ENCODE measurements at regions not wholly inside any gene's neighbourhood (a gene's known extent, or its start where the extent isn't known, plus 50 kb on each side); places are given as distances from the start of the nearest gene placed in this dataset.
A peak's percentile ranks its signal among the peaks of the same experiment; 100 is the strongest.

DNA sequence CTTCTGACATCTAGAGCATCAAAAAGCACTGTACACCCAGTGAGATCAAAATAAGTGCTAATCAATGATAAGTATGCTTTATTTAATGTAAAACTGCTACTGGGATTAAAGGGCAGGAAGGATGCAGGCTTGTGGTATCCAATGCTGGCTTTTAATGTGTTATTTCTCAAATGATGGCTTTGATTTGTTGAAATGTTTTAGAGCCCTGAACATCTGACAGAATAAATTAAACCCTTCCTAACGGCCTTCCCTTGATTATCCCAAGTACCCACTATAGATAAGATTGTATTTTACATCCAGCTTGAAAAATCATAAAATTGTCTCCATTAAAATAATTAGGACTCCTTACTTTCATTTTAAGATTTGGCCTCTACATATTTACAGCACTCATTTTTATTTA is 382.9 kb downstream of the HNRNPD start:
- no peaks in the 10 kb centered on the region for H3K4me1 Mint-ChIP-seq
- no peak overlapping the region for H3K27ac Mint-ChIP-seq
- ChIA-PET CTCF (no interaction called here), POLR2A (no interaction called here)
- DNase-seq = no peak
- ATAC-seq = no peak
- H3K27me3 Mint-ChIP-seq = peaks cover 3% of the 10 kb centered on the region
- no peaks in the 10 kb centered on the region for H3K9me3 Mint-ChIP-seq (ENCODE audit: low read depth)
- H3K4me3 Mint-ChIP-seq = no peak overlapping the region
- H3K36me3 Mint-ChIP-seq (ENCODE audit: low read depth) = no peaks in the 10 kb centered on the region
- intact Hi-C loops (cut with DNase I, micrococcal nuclease) = no loop called here

DNA sequence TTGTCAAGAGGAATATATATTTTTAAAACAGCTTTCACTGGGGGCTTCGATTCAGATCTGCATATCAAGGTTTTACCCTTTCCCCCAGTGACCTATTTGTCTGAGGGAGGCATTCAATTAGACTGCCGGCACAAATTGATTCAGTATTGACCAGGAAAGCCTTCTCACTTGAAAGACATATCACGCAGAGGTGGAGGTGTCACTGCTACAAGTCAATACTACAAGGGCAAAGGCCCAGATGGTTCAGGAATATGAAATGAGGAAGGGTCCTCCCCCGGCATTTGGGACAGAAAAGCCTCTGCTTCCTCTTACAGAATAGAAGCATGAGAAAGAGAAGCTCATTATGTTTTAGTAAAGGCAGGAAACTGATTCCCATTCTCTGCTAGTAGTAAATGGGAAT is 383.6 kb downstream of the HNRNPD start:
- ChIA-PET POLR2A (no interaction called here), CTCF (interaction anchor here (0.6 to 0.7 kb wide), 3 partner anchors 89 to 1259 kb away, joined by 3 read pairs; no protein-coding TSS in a partner anchor)
- peaks cover 3% of the 10 kb centered on the region for H3K27me3 Mint-ChIP-seq
- intact Hi-C loops (cut with DNase I, micrococcal nuclease) = no loop called here
- no peak overlapping the region for H3K4me3 Mint-ChIP-seq
- ATAC-seq (no peak), DNase-seq (no peak)
- H3K9me3 Mint-ChIP-seq (ENCODE audit: low read depth) = no peaks in the 10 kb centered on the region
- no peaks in the 10 kb centered on the region for H3K36me3 Mint-ChIP-seq (ENCODE audit: low read depth)
- no peak overlapping the region for H3K27ac Mint-ChIP-seq
- H3K4me1 Mint-ChIP-seq = no peaks in the 10 kb centered on the region

GRCh38 chr4:81989202-81989601 is 384.6 kb downstream of the HNRNPD start:
- DNase-seq (no peak), ATAC-seq (no peak)
- POLR2A ChIA-PET = no interaction called here
- H3K9me3 Mint-ChIP-seq (ENCODE audit: low read depth) = no peaks in the 10 kb centered on the region
- H3K36me3 Mint-ChIP-seq (ENCODE audit: low read depth) = no peaks in the 10 kb centered on the region
- no peak overlapping the region for H3K27ac Mint-ChIP-seq
- CTCF ChIA-PET = interaction anchor here (1.0 kb wide), 1 partner anchor 73 kb away, joined by 3 read pairs; no protein-coding TSS in a partner anchor
- intact Hi-C loops (cut with DNase I, micrococcal nuclease) = no loop called here
- H3K27me3 Mint-ChIP-seq = peaks cover 3% of the 10 kb centered on the region
- no peaks in the 10 kb centered on the region for H3K4me1 Mint-ChIP-seq
- H3K4me3 Mint-ChIP-seq = no peak overlapping the region

GRCh38 chr4:81988178-81988577 is 385.6 kb downstream of the HNRNPD start:
- POLR2A ChIA-PET = no interaction called here
- ATAC-seq (no peak), DNase-seq (no peak)
- no peak overlapping the region for H3K4me3 Mint-ChIP-seq
- H3K27ac Mint-ChIP-seq = no peak overlapping the region
- H3K27me3 Mint-ChIP-seq = peaks cover 3% of the 10 kb centered on the region
- no peaks in the 10 kb centered on the region for H3K4me1 Mint-ChIP-seq
- H3K36me3 Mint-ChIP-seq (ENCODE audit: low read depth) = no peaks in the 10 kb centered on the region
- CTCF ChIA-PET = no interaction called here
- intact Hi-C loops (cut with DNase I, micrococcal nuclease) = no loop called here
- H3K9me3 Mint-ChIP-seq (ENCODE audit: low read depth) = no peaks in the 10 kb centered on the region

- Mint-ChIP-seq H3K36me3 (ENCODE audit: low read depth) (no peaks in the 10 kb centered on the region), H3K9me3 (ENCODE audit: low read depth) (no peaks in the 10 kb centered on the region), H3K27me3 (peaks cover 3% of the 10 kb centered on the region), H3K4me3 (no peak overlapping the region), H3K27ac (no peak overlapping the region), H3K4me1 (no peaks in the 10 kb centered on the region)
- DNase-seq (no peak), ATAC-seq (no peak)
- ChIA-PET POLR2A (no interaction called here), CTCF (interaction anchor here (0.9 kb wide), 1 partner anchor 36 kb away, joined by 3 read pairs; no protein-coding TSS in a partner anchor)
- intact Hi-C loops (cut with DNase I, micrococcal nuclease) = no loop called here
Observed at GRCh38 chr4:81984746-81985145, 389.0 kb downstream of the HNRNPD start.

DNA sequence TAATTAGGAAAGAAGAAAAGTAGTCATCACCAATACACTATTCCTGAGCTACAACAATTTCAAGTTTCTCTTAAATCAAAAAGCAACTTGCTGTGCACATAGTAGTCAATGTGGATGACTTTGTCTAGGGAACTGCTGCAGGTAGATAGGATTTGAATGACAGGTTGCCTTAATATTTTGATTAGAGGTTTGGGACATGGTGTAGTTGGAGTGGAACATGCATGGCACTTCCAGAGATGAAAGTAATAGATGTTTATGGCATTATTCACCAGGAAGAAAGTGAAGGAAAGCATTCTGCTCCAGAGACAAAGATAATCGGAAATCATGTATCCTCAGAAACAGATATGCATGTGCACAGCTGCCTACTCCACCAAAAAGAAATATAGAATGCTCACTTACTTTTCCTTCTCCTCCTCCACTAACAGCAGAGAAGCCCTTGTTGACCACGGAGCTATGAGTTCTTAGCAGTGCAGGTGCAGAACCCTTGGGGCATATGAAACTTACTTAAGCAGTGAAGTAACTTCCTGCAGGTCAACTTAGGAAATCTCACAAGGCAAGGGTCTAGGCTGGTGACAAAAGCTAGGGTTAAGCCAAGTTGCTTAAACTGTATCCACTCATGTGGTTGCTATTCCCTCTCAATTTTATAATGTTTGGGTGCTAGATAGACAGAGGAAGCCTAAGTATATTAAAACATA is 390.8 kb downstream of the HNRNPD start:
- CTCF ChIA-PET = no interaction called here
- H3K9me3 Mint-ChIP-seq (ENCODE audit: low read depth) = no peaks in the 10 kb centered on the region
- POLR2A ChIA-PET = no interaction called here
- H3K27me3 Mint-ChIP-seq = peaks cover under 1% of the 10 kb centered on the region
- intact Hi-C loops (cut with DNase I, micrococcal nuclease) = no loop called here
- no peak overlapping the region for H3K4me3 Mint-ChIP-seq
- no peaks in the 10 kb centered on the region for H3K4me1 Mint-ChIP-seq
- DNase-seq (no peak), ATAC-seq (no peak)
- no peak overlapping the region for H3K27ac Mint-ChIP-seq
- no peaks in the 10 kb centered on the region for H3K36me3 Mint-ChIP-seq (ENCODE audit: low read depth)

DNA sequence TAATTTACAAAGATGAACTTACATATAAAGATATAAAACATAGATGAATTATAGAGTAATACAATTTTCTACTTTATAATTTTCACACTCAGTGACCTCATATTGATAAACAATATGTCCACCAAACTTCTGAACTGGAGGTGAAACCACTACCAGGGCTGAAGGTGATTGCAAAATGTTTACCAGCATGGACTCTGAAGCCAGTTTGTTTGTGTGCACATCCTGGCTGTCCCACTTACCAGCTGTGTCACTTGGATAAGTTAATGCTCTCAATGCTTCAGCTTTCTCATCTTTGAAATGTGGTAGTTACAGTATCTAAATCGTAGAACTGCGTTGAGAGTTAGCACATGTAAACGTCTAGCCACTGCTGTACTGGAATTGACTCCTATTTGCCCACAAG is 392.6 kb downstream of the HNRNPD start:
- CTCF ChIA-PET = no interaction called here
- POLR2A ChIA-PET = interaction anchor here (0.6 kb wide), 1 partner anchor 774 kb away, joined by 3 read pairs; no protein-coding TSS in a partner anchor
- Mint-ChIP-seq H3K4me1 (peaks cover 8% of the 10 kb centered on the region), H3K9me3 (ENCODE audit: low read depth) (no peaks in the 10 kb centered on the region), H3K4me3 (no peak overlapping the region), H3K36me3 (ENCODE audit: low read depth) (no peaks in the 10 kb centered on the region), H3K27ac (no peak overlapping the region), H3K27me3 (no peaks in the 10 kb centered on the region)
- ATAC-seq (no peak), DNase-seq (no peak)
- intact Hi-C loops (cut with DNase I, micrococcal nuclease) = no loop called here

- DNase-seq (no peak), ATAC-seq (no peak)
- CTCF ChIA-PET = interaction anchor here (0.6 kb wide), 1 partner anchor 1538 kb away, joined by 3 read pairs; no protein-coding TSS in a partner anchor
- Mint-ChIP-seq H3K27ac (no peak overlapping the region), H3K27me3 (no peaks in the 10 kb centered on the region), H3K4me1 (peaks cover 25% of the 10 kb centered on the region), H3K9me3 (ENCODE audit: low read depth) (no peaks in the 10 kb centered on the region), H3K36me3 (ENCODE audit: low read depth) (no peaks in the 10 kb centered on the region), H3K4me3 (no peak overlapping the region)
- intact Hi-C loops (cut with DNase I, micrococcal nuclease) = loop anchor here in 1 of 2 experiments (10.0 kb wide), 1 partner anchor 220 kb away; no protein-coding TSS in a partner anchor
- POLR2A ChIA-PET = no interaction called here
Observed at GRCh38 chr4:81974523-81974922, 399.3 kb downstream of the HNRNPD start.

- DNase-seq (no peak), ATAC-seq (no peak)
- ChIA-PET POLR2A (no interaction called here), CTCF (interaction anchor here (0.6 to 0.7 kb wide), 2 partner anchors 52 to 886 kb away, joined by 3 read pairs; no protein-coding TSS in a partner anchor)
- H3K4me1 Mint-ChIP-seq = peaks cover 17% of the 10 kb centered on the region
- H3K36me3 Mint-ChIP-seq (ENCODE audit: low read depth) = no peaks in the 10 kb centered on the region
- H3K9me3 Mint-ChIP-seq (ENCODE audit: low read depth) = no peaks in the 10 kb centered on the region
- no peaks in the 10 kb centered on the region for H3K27me3 Mint-ChIP-seq
- no peak overlapping the region for H3K27ac Mint-ChIP-seq
- intact Hi-C loops (cut with DNase I, micrococcal nuclease) = loop anchor here in 1 of 2 experiments (10.0 kb wide), 1 partner anchor 223 kb away; no protein-coding TSS in a partner anchor
- no peak overlapping the region for H3K4me3 Mint-ChIP-seq
Observed at GRCh38 chr4:81971637-81972381, 402.0 kb downstream of the HNRNPD start.

DNA sequence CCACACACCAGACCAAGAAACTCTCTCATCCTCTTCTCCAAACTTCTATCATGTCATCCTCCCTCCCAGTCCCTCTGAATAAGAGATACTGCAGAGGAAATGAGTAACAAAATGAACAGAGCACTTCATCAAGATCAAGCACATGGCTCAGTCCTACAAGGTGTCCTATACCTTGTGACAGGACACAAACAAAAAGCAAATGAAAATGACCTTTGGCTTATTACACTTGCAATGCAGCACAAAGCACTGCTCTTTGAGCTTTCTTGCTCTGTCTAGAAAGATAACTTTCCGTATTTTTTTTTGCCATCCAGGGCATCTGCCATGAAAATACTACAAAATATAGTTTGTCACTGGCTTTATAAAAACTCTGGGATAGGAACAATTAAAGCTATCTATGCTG is 402.7 kb downstream of the HNRNPD start:
- Mint-ChIP-seq H3K4me1 (peaks cover 19% of the 10 kb centered on the region), H3K4me3 (no peak overlapping the region), H3K36me3 (ENCODE audit: low read depth) (no peaks in the 10 kb centered on the region), H3K9me3 (ENCODE audit: low read depth) (no peaks in the 10 kb centered on the region), H3K27ac (no peak overlapping the region), H3K27me3 (no peaks in the 10 kb centered on the region)
- DNase-seq = no peak
- ChIA-PET CTCF (no interaction called here), POLR2A (no interaction called here)
- intact Hi-C loops (cut with DNase I, micrococcal nuclease) = loop anchor here in 1 of 2 experiments (10.0 kb wide), 1 partner anchor 224 kb away; no protein-coding TSS in a partner anchor
- ATAC-seq = no peak

GRCh38 chr4:81970454-81970853 is 403.3 kb downstream of the HNRNPD start:
- Mint-ChIP-seq H3K27me3 (no peaks in the 10 kb centered on the region), H3K36me3 (ENCODE audit: low read depth) (no peaks in the 10 kb centered on the region), H3K27ac (no peak overlapping the region), H3K9me3 (ENCODE audit: low read depth) (no peaks in the 10 kb centered on the region), H3K4me3 (no peak overlapping the region), H3K4me1 (peaks cover 25% of the 10 kb centered on the region)
- CTCF ChIA-PET = no interaction called here
- peak; percentile 19 for ATAC-seq
- DNase-seq = no peak
- intact Hi-C loops (cut with DNase I, micrococcal nuclease) = loop anchor here in 1 of 2 experiments (10.0 kb wide), 1 partner anchor 224 kb away; no protein-coding TSS in a partner anchor
- POLR2A ChIA-PET = no interaction called here

DNA sequence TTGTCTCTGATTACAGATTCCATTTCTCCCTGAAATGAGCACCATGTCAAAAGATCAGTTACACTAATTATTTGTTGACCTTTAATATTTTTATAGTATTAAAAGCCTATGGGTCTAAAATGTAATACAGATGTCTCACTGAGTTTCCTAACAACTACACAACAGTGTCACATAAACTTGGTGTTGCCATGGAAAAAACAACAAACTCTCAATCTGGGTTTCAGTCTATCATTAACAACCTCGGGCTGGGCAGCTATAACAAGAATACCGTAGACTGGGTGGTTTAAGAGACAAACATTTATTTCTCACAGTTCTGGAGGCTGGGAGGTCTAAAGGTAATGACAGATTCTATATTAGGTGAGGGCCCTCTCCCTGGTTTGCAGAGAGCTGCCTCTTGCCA is 407.1 kb downstream of the HNRNPD start:
- ChIA-PET POLR2A (no interaction called here), CTCF (interaction anchor here (1.1 kb wide), 1 partner anchor 53 kb away, joined by 5 read pairs; no protein-coding TSS in a partner anchor)
- intact Hi-C loops (cut with DNase I, micrococcal nuclease) = no loop called here

More for the DNA sequence above, 407.1 kb downstream of the HNRNPD start:
- no peaks in the 10 kb centered on the region for H3K27me3 Mint-ChIP-seq
- DNase-seq (no peak), ATAC-seq (no peak)
- no peak overlapping the region for H3K27ac Mint-ChIP-seq
- no peak overlapping the region for H3K4me3 Mint-ChIP-seq
- H3K36me3 Mint-ChIP-seq (ENCODE audit: low read depth) = no peaks in the 10 kb centered on the region
- peaks cover 13% of the 10 kb centered on the region for H3K4me1 Mint-ChIP-seq
- no peaks in the 10 kb centered on the region for H3K9me3 Mint-ChIP-seq (ENCODE audit: low read depth)

Data from activated CD4-positive, alpha-beta T cell treated with anti-CD3 and anti-CD28 coated beads for 36 hours (primary cell).